ENCODE measurements at regions not wholly inside any gene's neighbourhood (a gene's known extent, or its start where the extent isn't known, plus 50 kb on each side); places are given as distances from the start of the nearest gene placed in this dataset.

GRCh38 chr2:104698276-104698675 is 155.6 kb upstream of the POU3F3 start:
- DNase-seq: no peak
- Mint-ChIP-seq H3K27ac (no peak overlapping the region), H3K36me3 (ENCODE audit: low read depth) (no peaks in the 10 kb centered on the region), H3K9me3 (no peaks in the 10 kb centered on the region), H3K4me3 (no peak overlapping the region), H3K27me3 (ENCODE audit: low read depth, poor library complexity) (peaks cover 11% of the 10 kb centered on the region), H3K4me1 (peaks cover 35% of the 10 kb centered on the region)
- TF ChIP-seq CTCF (IDR thresholded peaks at IDR 0.05): no peak

GRCh38 chr2:104701411-104701911 is 152.5 kb upstream of the POU3F3 start:
- Mint-ChIP-seq H3K27ac (no peak overlapping the region), H3K4me3 (no peak overlapping the region), H3K4me1 (peaks cover 64% of the 10 kb centered on the region), H3K36me3 (ENCODE audit: low read depth) (no peaks in the 10 kb centered on the region), H3K27me3 (ENCODE audit: low read depth, poor library complexity) (peaks cover 11% of the 10 kb centered on the region), H3K9me3 (no peaks in the 10 kb centered on the region)
- DNase-seq: no peak
- no peak for TF ChIP-seq CTCF (IDR thresholded peaks at IDR 0.05)

GRCh38 chr2:104702031-104702850 is 151.7 kb upstream of the POU3F3 start:
- Mint-ChIP-seq H3K4me1 (peaks cover 68% of the 10 kb centered on the region), H3K4me3 (peak overlapping the region; percentile 2), H3K9me3 (no peaks in the 10 kb centered on the region), H3K36me3 (ENCODE audit: low read depth) (no peaks in the 10 kb centered on the region), H3K27ac (peak overlapping the region; percentile 66), H3K27me3 (ENCODE audit: low read depth, poor library complexity) (peaks cover 11% of the 10 kb centered on the region)
- DNase-seq: peak; percentile 28
- no peak for TF ChIP-seq CTCF (IDR thresholded peaks at IDR 0.05)

- H3K27ac Mint-ChIP-seq: peak overlapping the region; percentile 5
- DNase-seq: no peak
- TF ChIP-seq CTCF (IDR thresholded peaks at IDR 0.05): no peak
- peaks cover 6% of the 10 kb centered on the region for H3K27me3 Mint-ChIP-seq (ENCODE audit: low read depth, poor library complexity)
- peaks cover 72% of the 10 kb centered on the region for H3K4me1 Mint-ChIP-seq
- H3K4me3 Mint-ChIP-seq: peak overlapping the region; percentile 31
- no peaks in the 10 kb centered on the region for H3K36me3 Mint-ChIP-seq (ENCODE audit: low read depth)
- H3K9me3 Mint-ChIP-seq: no peaks in the 10 kb centered on the region
Observed at GRCh38 chr2:104703669-104704068, 150.2 kb upstream of the POU3F3 start.

- TF ChIP-seq CTCF (IDR thresholded peaks at IDR 0.05): no peak
- Mint-ChIP-seq H3K9me3 (no peaks in the 10 kb centered on the region), H3K27me3 (ENCODE audit: low read depth, poor library complexity) (peaks cover 4% of the 10 kb centered on the region), H3K4me1 (peaks cover 72% of the 10 kb centered on the region), H3K4me3 (no peak overlapping the region), H3K27ac (no peak overlapping the region), H3K36me3 (ENCODE audit: low read depth) (no peaks in the 10 kb centered on the region)
- no peak for DNase-seq
Observed at GRCh38 chr2:104704496-104705245, 149.2 kb upstream of the POU3F3 start.
